Liver (tissue), 8 donors: ENCODE measurements at regions not wholly inside any gene's neighbourhood (a gene's known extent, or its start where the extent isn't known, plus 50 kb on each side); places are given as distances from the start of the nearest gene placed in this dataset.

ENCODE experiments used
- DNase-seq: peaks from one replicate; pipeline ENCODE4 v3.0.0-alpha.2; 2017; ENCODE audit warnings: low spot score
- H3K27ac ChIP-seq, 2 donors: one replicate each; pipeline ENCODE4 v1.7.0; 2013; ENCODE audit warnings: inconsistent platforms in 2 of 2, low read length in 2 of 2, control low read depth in 1 of 2, low read depth in 1 of 2, mild to moderate bottlenecking in 1 of 2
- H3K27me3 ChIP-seq, 4 donors: one replicate each; pipeline versions ENCODE4 v1.6.1 to v1.7.0; 2013; ENCODE audit warnings: low read length in 3 of 4, inconsistent platforms in 1 of 4, mild to moderate bottlenecking in 1 of 4, moderate library complexity in 1 of 4; ENCODE audit not compliant: control insufficient read depth in 4 of 4, insufficient read depth in 4 of 4
- H3K36me3 ChIP-seq, 4 donors: one replicate each; pipeline versions ENCODE4 v1.6.1 to v1.7.0; 2013; ENCODE audit warnings: low read length in 3 of 4, mild to moderate bottlenecking in 3 of 4, low read depth in 1 of 4, moderate library complexity in 1 of 4; ENCODE audit not compliant: control insufficient read depth in 4 of 4, insufficient read depth in 3 of 4
- H3K4me1 ChIP-seq, 4 donors: one replicate each; pipeline versions ENCODE4 v1.6.1 to v1.7.0; 2013; ENCODE audit warnings: low read length in 3 of 4, mild to moderate bottlenecking in 3 of 4, moderate library complexity in 1 of 4; ENCODE audit not compliant: control insufficient read depth in 4 of 4, insufficient read depth in 4 of 4
- H3K4me3 ChIP-seq, 3 donors: one replicate each; pipeline versions ENCODE4 v1.6.1 to v1.7.0; 2013; ENCODE audit warnings: low read length in 3 of 3, control low read depth in 1 of 3, low read depth in 1 of 3, mild to moderate bottlenecking in 1 of 3
- H3K9ac ChIP-seq, 2 donors: one replicate each; pipeline ENCODE4 v1.7.0; 2013; ENCODE audit warnings: low read length in 2 of 2, mild to moderate bottlenecking in 2 of 2, moderate library complexity in 2 of 2, control low read depth in 1 of 2, low read depth in 1 of 2
- H3K9me3 ChIP-seq, 4 donors: one replicate each; pipeline versions ENCODE4 v1.6.1 to v1.7.0; 2013; ENCODE audit warnings: low read length in 3 of 4; ENCODE audit not compliant: control insufficient read depth in 4 of 4
- ATF3 ChIP-seq: IDR thresholded peaks from 2 replicates; pipeline ENCODE4 v1.6.1; 2016; ENCODE audit warnings: antibody characterized with exemption
- CTCF ChIP-seq: fragments of 150-350 bp; IDR thresholded peaks from 2 replicates; pipeline ENCODE4 v1.5.1; 2017; ENCODE audit warnings: improper control_type of control experiment, low read depth, low read length; ENCODE audit not compliant: missing input control
- EGR1 ChIP-seq, 2 donors: IDR thresholded peaks; 2 replicates each; pipeline ENCODE4 v1.6.1; 2016 to 2018; ENCODE audit warnings: antibody characterized with exemption in 2 of 2, low read depth in 2 of 2
- FOXA1 ChIP-seq: IDR thresholded peaks from 2 replicates; pipeline ENCODE4 v1.6.1; 2016; ENCODE audit warnings: antibody characterized with exemption
- FOXA2 ChIP-seq: IDR thresholded peaks from 2 replicates; pipeline ENCODE4 v1.6.1; 2016; ENCODE audit warnings: antibody characterized with exemption
- GABPA ChIP-seq, 2 donors: IDR thresholded peaks in 1 of 2; conservative IDR thresholded peaks in 1 of 2; 2 replicates each; pipeline ENCODE4 v1.6.1; 2016; ENCODE audit warnings: antibody characterized with exemption in 2 of 2, mild to moderate bottlenecking in 1 of 2, moderate library complexity in 1 of 2
- HNF4A ChIP-seq, 2 donors: conservative IDR thresholded peaks; 2 replicates each; pipeline ENCODE4 v1.6.1; 2016; ENCODE audit warnings: antibody characterized with exemption in 2 of 2, mild to moderate bottlenecking in 2 of 2
- HNF4G ChIP-seq: IDR thresholded peaks from 2 replicates; pipeline ENCODE4 v1.6.1; 2016; ENCODE audit warnings: antibody characterized with exemption
- JUND ChIP-seq, 2 donors: IDR thresholded peaks; 2 replicates each; pipeline ENCODE4 v1.6.1; 2016; ENCODE audit warnings: antibody characterized with exemption in 2 of 2
- MAX ChIP-seq: IDR thresholded peaks from 2 replicates; pipeline ENCODE4 v1.6.1; 2016; ENCODE audit warnings: antibody characterized with exemption
- NR2F2 ChIP-seq: IDR thresholded peaks from 2 replicates; pipeline ENCODE4 v1.6.1; 2016; ENCODE audit warnings: antibody characterized with exemption
- RAD21 ChIP-seq, 2 donors: IDR thresholded peaks; 2 replicates each; pipeline ENCODE4 v1.6.1; 2016; ENCODE audit warnings: antibody characterized with exemption in 2 of 2, mild to moderate bottlenecking in 2 of 2
- REST ChIP-seq: IDR thresholded peaks from 2 replicates; pipeline ENCODE4 v1.6.1; 2016; ENCODE audit warnings: antibody characterized with exemption, mild to moderate bottlenecking
- RXRA ChIP-seq, 2 donors: IDR thresholded peaks; 2 replicates each; pipeline ENCODE4 v1.6.1; 2017 to 2018; ENCODE audit warnings: antibody characterized with exemption in 2 of 2, mild to moderate bottlenecking in 1 of 2
- SP1 ChIP-seq: IDR thresholded peaks from 2 replicates; pipeline ENCODE4 v1.6.1; 2018; ENCODE audit warnings: antibody characterized with exemption, mild to moderate bottlenecking
- YY1 ChIP-seq: IDR thresholded peaks from 2 replicates; pipeline ENCODE4 v1.6.1; 2016; ENCODE audit warnings: antibody characterized with exemption, mild to moderate bottlenecking
- ZBTB33 ChIP-seq: IDR thresholded peaks from 2 replicates; pipeline ENCODE4 v1.6.1; 2016; ENCODE audit warnings: antibody characterized with exemption
- WGBS: extraction: QIAGEN DNeasy Blood & Tissue Kit; methylation state at CpG from one replicate; pipeline ENCODE4 v1.1.7; 2013; 5-methylcytosine and 5-hydroxymethylcytosine counted together
- donor health status: healthy.
- donor health status: healthy.
- donor health status: healthy.
- donor health status: healthy.
- donor health status: healthy.

- Histone ChIP-seq H3K9me3 (no peaks in the 10 kb centered on the region), H3K27me3 (peaks cover 0 to 2% (median 0%) of the 10 kb centered on the region in 4 donors), H3K4me1 (no peaks in the 10 kb centered on the region), H3K9ac (no peak overlapping the region), H3K36me3 (no peaks in the 10 kb centered on the region), H3K4me3 (no peak overlapping the region), H3K27ac (no peak overlapping the region)
- 68% methylated on average over 10 of the region's 10 CpGs for WGBS
- TF ChIP-seq ATF3: no peak
- TF ChIP-seq FOXA2: no peak
- no peak for TF ChIP-seq NR2F2
- no peak for TF ChIP-seq RXRA (IDR thresholded peaks at IDR 0.05)
- no peak for TF ChIP-seq SP1
- TF ChIP-seq MAX: no peak
- no peak for TF ChIP-seq GABPA (IDR thresholded peaks at IDR 0.05 in 1 of 2, conservative IDR thresholded peaks at IDR 0.05 in 1 of 2)
- TF ChIP-seq EGR1 (IDR thresholded peaks at IDR 0.05; ENCODE audit: low read depth in 2 of 2): no peak
- no peak for TF ChIP-seq ZBTB33
- TF ChIP-seq CTCF: no peak
- TF ChIP-seq HNF4G: no peak
- TF ChIP-seq REST: no peak
- TF ChIP-seq RAD21 (IDR thresholded peaks at IDR 0.05): no peak
- no peak for TF ChIP-seq FOXA1
- TF ChIP-seq JUND (IDR thresholded peaks at IDR 0.05): no peak
- no peak for TF ChIP-seq HNF4A (conservative IDR thresholded peaks at IDR 0.05)
- no peak for TF ChIP-seq YY1
- no peak for DNase-seq
Observed at GRCh38 chr9:38482918-38483592, 58.8 kb upstream of the IGFBPL1 start.
